ENCODE measurements at regions not wholly inside any gene's neighbourhood (a gene's known extent, or its start where the extent isn't known, plus 50 kb on each side); places are given as distances from the start of the nearest gene placed in this dataset.

GRCh38 chr18:75502286-75502685 is 74.8 kb upstream of the SMIM21 start:
- Histone ChIP-seq H3K9me3 (no peaks in the 10 kb centered on the region), H3K27ac (no peak overlapping the region), H3K36me3 (no peaks in the 10 kb centered on the region), H3K4me3 (no peak overlapping the region), H3K4me1 (ENCODE audit: control insufficient read depth in 1 of 2, low read depth in 2 of 2) (no peaks in the 10 kb centered on the region), H3K27me3 (replicated peaks; ENCODE audit: insufficient read depth) (no peaks in the 10 kb centered on the region)
- DNase-seq (ENCODE audit: low spot score): no peak
- no peak for ATAC-seq (ENCODE audit: insufficient number of reproducible peaks, low FRiP score, low read depth)
- no peak for TF ChIP-seq CTCF (IDR thresholded peaks at IDR 0.05)

- H3K4me3 ChIP-seq: no peak overlapping the region
- DNase-seq (ENCODE audit: low spot score) (no peak), ATAC-seq (ENCODE audit: insufficient number of reproducible peaks, low FRiP score, low read depth) (no peak)
- no peaks in the 10 kb centered on the region for H3K4me1 ChIP-seq (ENCODE audit: control insufficient read depth in 1 of 2, low read depth in 2 of 2)
- no peak for TF ChIP-seq CTCF (IDR thresholded peaks at IDR 0.05)
- no peaks in the 10 kb centered on the region for H3K36me3 ChIP-seq
- no peak overlapping the region for H3K27ac ChIP-seq
- H3K9me3 ChIP-seq: no peaks in the 10 kb centered on the region
- H3K27me3 ChIP-seq (replicated peaks; ENCODE audit: insufficient read depth): no peaks in the 10 kb centered on the region
Observed at GRCh38 chr18:75500545-75500944, 73.0 kb upstream of the SMIM21 start.

GRCh38 chr18:75497576-75498235 is 70.2 kb upstream of the SMIM21 start:
- ATAC-seq (ENCODE audit: insufficient number of reproducible peaks, low FRiP score, low read depth) (no peak), DNase-seq (ENCODE audit: low spot score) (no peak)
- no peak overlapping the region for H3K4me3 ChIP-seq
- no peak for TF ChIP-seq CTCF (IDR thresholded peaks at IDR 0.05)
- no peaks in the 10 kb centered on the region for H3K4me1 ChIP-seq (ENCODE audit: control insufficient read depth in 1 of 2, low read depth in 2 of 2)
- no peak overlapping the region for H3K27ac ChIP-seq
- H3K27me3 ChIP-seq (replicated peaks; ENCODE audit: insufficient read depth): no peaks in the 10 kb centered on the region
- no peaks in the 10 kb centered on the region for H3K36me3 ChIP-seq
- no peaks in the 10 kb centered on the region for H3K9me3 ChIP-seq

GRCh38 chr18:75496151-75496550 is 68.6 kb upstream of the SMIM21 start:
- Histone ChIP-seq H3K4me1 (ENCODE audit: control insufficient read depth in 1 of 2, low read depth in 2 of 2) (no peaks in the 10 kb centered on the region), H3K4me3 (no peak overlapping the region), H3K27me3 (replicated peaks; ENCODE audit: insufficient read depth) (no peaks in the 10 kb centered on the region), H3K9me3 (no peaks in the 10 kb centered on the region), H3K27ac (no peak overlapping the region), H3K36me3 (no peaks in the 10 kb centered on the region)
- ATAC-seq (ENCODE audit: insufficient number of reproducible peaks, low FRiP score, low read depth) (no peak), DNase-seq (ENCODE audit: low spot score) (no peak)
- TF ChIP-seq CTCF (IDR thresholded peaks at IDR 0.05): no peak

GRCh38 chr18:75492852-75493251 is 65.3 kb upstream of the SMIM21 start:
- H3K9me3 ChIP-seq: no peaks in the 10 kb centered on the region
- no peak for TF ChIP-seq CTCF (IDR thresholded peaks at IDR 0.05)
- no peak overlapping the region for H3K27ac ChIP-seq
- H3K36me3 ChIP-seq: no peaks in the 10 kb centered on the region
- no peaks in the 10 kb centered on the region for H3K27me3 ChIP-seq (replicated peaks; ENCODE audit: insufficient read depth)
- DNase-seq (ENCODE audit: low spot score) (no peak), ATAC-seq (ENCODE audit: insufficient number of reproducible peaks, low FRiP score, low read depth) (no peak)
- H3K4me3 ChIP-seq: no peak overlapping the region
- H3K4me1 ChIP-seq (ENCODE audit: control insufficient read depth in 1 of 2, low read depth in 2 of 2): no peaks in the 10 kb centered on the region

All from thoracic aorta (tissue), 2 donors.